ENCODE measurements at regions not wholly inside any gene's neighbourhood (a gene's known extent, or its start where the extent isn't known, plus 50 kb on each side); places are given as distances from the start of the nearest gene placed in this dataset.

DNA sequence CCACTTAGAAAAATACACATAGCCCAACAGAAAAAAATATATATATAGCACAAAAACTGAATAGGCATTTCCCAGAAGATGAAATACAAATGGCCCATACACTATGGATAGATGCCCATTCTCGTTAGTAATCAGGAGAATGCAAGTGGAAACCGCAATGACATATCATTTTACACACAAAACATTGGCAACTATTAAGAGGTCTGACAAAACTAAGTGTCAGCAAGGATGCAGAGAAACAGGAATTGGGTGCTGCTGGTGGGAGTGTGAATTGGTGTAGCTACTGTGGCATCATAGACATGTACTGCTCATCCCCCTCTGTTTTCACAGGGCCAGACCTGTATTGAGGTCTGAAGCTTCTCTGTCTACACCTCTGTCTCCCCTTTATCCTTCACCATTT lies 320.0 kb downstream of the IDS start:
- H3K4me1 ChIP-seq (replicated peaks in 1 of 2): no peaks in the 10 kb centered on the region
- no peak for DNase-seq
- 48 to 65% (median 58%) methylated on average over 2 of the region's 2 CpGs for WGBS, 4 donors
- intact Hi-C loops (cut with DNase I): no loop called here
- H3K27ac ChIP-seq: no peak overlapping the region
- H3K9me3 ChIP-seq (replicated peaks in 1 of 3): no peaks in the 10 kb centered on the region
- no peak overlapping the region for H3K4me3 ChIP-seq
- no peaks in the 10 kb centered on the region for H3K36me3 ChIP-seq (replicated peaks in 1 of 2)
- TF ChIP-seq POLR2A (IDR thresholded peaks at IDR 0.05) (no peak), CTCF (IDR thresholded peaks at IDR 0.05) (no peak)
- peaks cover 5% of the 10 kb centered on the region for H3K27me3 ChIP-seq

DNA sequence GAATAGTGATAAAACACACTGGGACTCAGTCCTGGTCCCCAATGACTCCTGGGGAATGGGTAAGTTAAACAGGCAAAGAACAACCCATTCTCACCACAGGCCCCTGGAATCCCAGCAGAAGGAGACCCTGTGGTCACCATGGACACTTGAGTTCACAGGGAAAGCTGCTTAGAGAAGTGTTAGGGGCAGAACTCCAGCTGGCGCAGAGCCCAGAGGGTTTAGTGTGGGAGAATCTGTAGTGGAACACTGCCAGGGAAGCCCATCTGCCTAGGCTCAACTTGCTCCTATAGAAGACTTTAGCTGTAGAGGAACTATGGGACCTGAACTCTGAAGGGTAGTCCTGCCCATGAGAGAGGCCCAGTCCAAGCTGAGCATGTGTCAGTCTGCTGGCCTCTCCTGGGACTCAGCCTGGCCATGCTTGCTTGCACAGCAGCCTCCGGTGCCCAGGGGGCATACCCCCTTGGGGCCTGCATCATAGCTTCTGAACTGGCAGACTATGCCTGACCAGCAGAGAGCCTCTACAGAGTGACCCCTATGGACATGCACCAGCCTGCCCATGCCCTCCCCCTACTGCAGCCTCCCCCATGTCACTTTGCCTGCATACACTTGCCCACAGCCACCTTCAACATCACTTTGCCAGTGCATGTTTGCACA lies 343.5 kb downstream of the IDS start:
- no peak overlapping the region for H3K27ac ChIP-seq
- no peaks in the 10 kb centered on the region for H3K27me3 ChIP-seq
- H3K9me3 ChIP-seq (replicated peaks in 1 of 3): no peaks in the 10 kb centered on the region
- no peak for DNase-seq
- no peaks in the 10 kb centered on the region for H3K36me3 ChIP-seq (replicated peaks in 1 of 2)
- H3K4me1 ChIP-seq (replicated peaks in 1 of 2): no peaks in the 10 kb centered on the region
- intact Hi-C loops (cut with DNase I): no loop called here
- WGBS, 4 donors: 85 to 89% (median 89%) methylated on average over 1 to 2 of the region's 2 CpGs; no CpG with 5 or more reads in 1 of the 4 donors
- no peak for TF ChIP-seq CTCF (IDR thresholded peaks at IDR 0.05)
- no peak for TF ChIP-seq POLR2A (IDR thresholded peaks at IDR 0.05)
- no peak overlapping the region for H3K4me3 ChIP-seq

- DNase-seq: no peak
- Histone ChIP-seq H3K4me1 (replicated peaks in 1 of 2) (no peaks in the 10 kb centered on the region), H3K27ac (no peak overlapping the region), H3K36me3 (replicated peaks in 1 of 2) (no peaks in the 10 kb centered on the region), H3K4me3 (no peak overlapping the region), H3K9me3 (replicated peaks in 1 of 3) (no peaks in the 10 kb centered on the region), H3K27me3 (no peaks in the 10 kb centered on the region)
- TF ChIP-seq CTCF (IDR thresholded peaks at IDR 0.05) (no peak), POLR2A (IDR thresholded peaks at IDR 0.05) (no peak)
- intact Hi-C loops (cut with DNase I): no loop called here
- 67 to 81% (median 72%) methylated on average over 1 of the region's 1 CpG for WGBS, 4 donors
These were observed 347.1 kb downstream of the IDS start for GRCh38 chrX:149157976-149158375.

DNA sequence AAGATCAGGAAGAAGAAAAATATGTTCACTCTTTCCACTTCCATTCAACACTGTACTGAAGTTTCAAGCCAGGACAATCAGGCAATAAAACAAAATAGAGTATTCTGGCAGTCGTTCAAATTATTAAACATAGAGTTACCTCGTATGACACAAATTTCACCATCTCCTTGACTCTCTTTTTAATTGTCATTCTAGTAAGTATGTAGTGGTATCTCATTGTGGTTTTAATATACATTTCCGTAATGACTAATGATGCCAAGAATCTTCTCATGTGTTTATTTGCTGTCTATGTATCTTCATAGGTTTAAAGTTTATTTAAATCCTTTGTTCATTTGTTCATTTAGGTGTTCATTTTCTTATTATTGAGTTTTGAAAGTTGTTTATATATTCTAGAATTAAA lies 352.2 kb downstream of the IDS start:
- no peak for DNase-seq
- TF ChIP-seq POLR2A (IDR thresholded peaks at IDR 0.05) (no peak), CTCF (IDR thresholded peaks at IDR 0.05) (no peak)
- Histone ChIP-seq H3K27me3 (no peaks in the 10 kb centered on the region), H3K27ac (no peak overlapping the region), H3K4me3 (no peak overlapping the region), H3K9me3 (replicated peaks in 1 of 3) (no peaks in the 10 kb centered on the region), H3K36me3 (replicated peaks in 1 of 2) (no peaks in the 10 kb centered on the region), H3K4me1 (replicated peaks in 1 of 2) (no peaks in the 10 kb centered on the region)
- intact Hi-C loops (cut with DNase I): no loop called here
- WGBS, 4 donors: 53 to 66% (median 61%) methylated on average over 3 of the region's 3 CpGs
